ENCODE measurements at regions not wholly inside any gene's neighbourhood (a gene's known extent, or its start where the extent isn't known, plus 50 kb on each side); places are given as distances from the start of the nearest gene placed in this dataset.

GRCh38 chr2:121043061-121043826, 241.8 kb downstream of the TFCP2L1 start:
- TF ChIP-seq GATA3 (IDR thresholded peaks at IDR 0.05; ENCODE audit: low read depth, low read length) (no peak), GATA2 (IDR thresholded peaks at IDR 0.05; ENCODE audit: low read depth, low read length) (no peak)

All from SH-SY5Y (cell line).